ENCODE measurements at regions not wholly inside any gene's neighbourhood (a gene's known extent, or its start where the extent isn't known, plus 50 kb on each side); places are given as distances from the start of the nearest gene placed in this dataset.

DNA sequence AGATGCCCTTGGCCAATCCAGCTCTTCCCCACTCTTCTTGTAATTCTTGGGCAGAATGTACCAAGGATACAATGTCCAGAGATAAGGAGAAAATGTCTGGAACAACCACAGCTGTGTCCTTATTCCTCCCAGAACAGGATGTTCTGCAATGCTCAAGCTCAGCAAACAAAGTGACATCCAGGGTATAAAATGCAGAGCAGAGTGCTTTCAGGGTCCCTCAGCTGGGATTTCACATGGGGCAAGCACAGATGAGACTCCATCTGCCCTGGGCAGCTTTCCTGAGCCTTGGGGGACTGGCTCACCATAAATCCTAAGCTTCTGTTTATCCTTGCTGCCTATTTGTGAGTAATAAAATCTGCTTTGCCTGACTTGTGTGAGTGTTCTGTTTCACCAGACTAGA lies 127.4 kb downstream of the VAPA start:
- Histone ChIP-seq H3K23ac (ENCODE audit: low read length) (no peak overlapping the region), H3K18ac (ENCODE audit: low read length) (no peak overlapping the region), H3K56ac (ENCODE audit: low read length) (no peak overlapping the region)

DNA sequence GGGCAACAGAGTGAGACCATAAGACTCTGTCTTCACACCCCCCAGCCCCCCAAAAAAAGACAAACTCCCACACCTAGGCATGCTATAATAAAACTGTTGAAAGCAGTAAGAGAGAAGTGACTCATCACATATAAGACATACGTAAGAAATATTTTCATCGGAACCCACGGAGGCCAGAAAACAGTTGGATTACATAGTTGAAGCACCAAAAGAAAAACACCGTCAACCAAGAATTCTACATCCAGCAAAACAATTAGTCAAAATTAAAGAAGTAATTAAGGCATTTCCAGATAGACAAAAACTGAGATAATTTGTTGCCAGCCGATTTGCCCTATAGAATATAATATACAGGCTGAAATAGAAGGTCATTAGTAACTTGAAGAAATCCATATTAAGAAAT lies 128.7 kb downstream of the VAPA start:
- Histone ChIP-seq H3K18ac (ENCODE audit: low read length) (no peak overlapping the region), H2BK15ac (replicated peaks; ENCODE audit: low read depth) (no peak overlapping the region), H4K5ac (ENCODE audit: low read length) (no peak overlapping the region), H3K4me1 (ENCODE audit: control insufficient read depth, low read depth, low read length) (no peaks in the 10 kb centered on the region), H3K79me1 (ENCODE audit: low read length) (no peaks in the 10 kb centered on the region), H2AK5ac (ENCODE audit: low read length) (no peak overlapping the region), H3K79me2 (ENCODE audit: control insufficient read depth, insufficient read depth, low read length) (no peaks in the 10 kb centered on the region), H4K8ac (ENCODE audit: low read depth, low read length) (no peak overlapping the region), H3K56ac (ENCODE audit: low read length) (no peak overlapping the region), H2BK120ac (ENCODE audit: low read depth, low read length) (no peak overlapping the region), H2BK5ac (ENCODE audit: low read length) (no peak overlapping the region), H3K23ac (ENCODE audit: low read length) (no peak overlapping the region), H3K27ac (ENCODE audit: low read depth, low read length) (no peak overlapping the region), H3K4ac (ENCODE audit: low read depth, low read length) (no peak overlapping the region), H3K4me3 (ENCODE audit: low read length) (no peak overlapping the region), H3K36me3 (ENCODE audit: control insufficient read depth, insufficient read depth, low read length) (no peaks in the 10 kb centered on the region), H3K27me3 (ENCODE audit: insufficient read depth, low read length, poor library complexity) (no peaks in the 10 kb centered on the region), H3K4me2 (ENCODE audit: low read length) (no peak overlapping the region), H3K9ac (ENCODE audit: low read length) (no peak overlapping the region)
- no peak for DNase-seq
- WGBS (ENCODE audit: extremely low coverage, insufficient coverage, low lambda C conversion rate), result no CpG with 5 or more reads among the region's 5 CpGs

More for the DNA sequence above, 127.4 kb downstream of the VAPA start:
- no peaks in the 10 kb centered on the region for H3K27me3 ChIP-seq (ENCODE audit: insufficient read depth, low read length, poor library complexity)
- H3K4ac ChIP-seq (ENCODE audit: low read depth, low read length), result no peak overlapping the region
- H4K8ac ChIP-seq (ENCODE audit: low read depth, low read length), result no peak overlapping the region
- H3K4me3 ChIP-seq (ENCODE audit: low read length), result no peak overlapping the region
- no peak overlapping the region for H2BK120ac ChIP-seq (ENCODE audit: low read depth, low read length)
- H2BK5ac ChIP-seq (ENCODE audit: low read length), result no peak overlapping the region
- no peak overlapping the region for H3K27ac ChIP-seq (ENCODE audit: low read depth, low read length)
- no peak overlapping the region for H2BK15ac ChIP-seq (replicated peaks; ENCODE audit: low read depth)
- no peak overlapping the region for H3K9ac ChIP-seq (ENCODE audit: low read length)
- H3K36me3 ChIP-seq (ENCODE audit: control insufficient read depth, insufficient read depth, low read length), result no peaks in the 10 kb centered on the region
- H3K4me1 ChIP-seq (ENCODE audit: control insufficient read depth, low read depth, low read length), result no peaks in the 10 kb centered on the region
- H3K79me1 ChIP-seq (ENCODE audit: low read length), result no peaks in the 10 kb centered on the region
- no peaks in the 10 kb centered on the region for H3K79me2 ChIP-seq (ENCODE audit: control insufficient read depth, insufficient read depth, low read length)
- DNase-seq, result no peak
- H4K5ac ChIP-seq (ENCODE audit: low read length), result no peak overlapping the region
- no peak overlapping the region for H2AK5ac ChIP-seq (ENCODE audit: low read length)
- no peak overlapping the region for H3K4me2 ChIP-seq (ENCODE audit: low read length)

DNA sequence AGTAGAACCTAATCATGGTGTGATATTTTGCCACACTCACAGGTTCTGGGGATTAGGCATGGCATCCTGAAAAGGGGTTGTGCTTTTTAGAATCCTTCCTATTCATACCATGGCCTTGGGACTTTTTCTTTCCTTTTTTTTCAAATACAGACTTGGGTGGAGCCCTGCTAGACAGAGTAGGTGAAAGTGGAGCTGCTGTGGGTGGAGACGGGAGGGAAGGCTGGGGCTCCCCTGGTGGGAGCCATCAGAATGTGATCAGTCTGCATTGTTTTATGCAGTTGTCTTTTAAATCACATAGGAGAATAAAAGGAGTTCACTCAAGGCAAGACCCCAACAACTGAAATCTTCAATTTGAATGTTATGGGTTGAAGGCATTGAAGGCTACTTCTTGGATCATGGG lies 130.2 kb downstream of the VAPA start:
- H2BK15ac ChIP-seq (replicated peaks; ENCODE audit: low read depth), result no peak overlapping the region
- H2AK5ac ChIP-seq (ENCODE audit: low read length), result no peak overlapping the region
- H3K4me1 ChIP-seq (ENCODE audit: control insufficient read depth, low read depth, low read length), result no peaks in the 10 kb centered on the region
- no peak overlapping the region for H3K4me3 ChIP-seq (ENCODE audit: low read length)
- no peak overlapping the region for H3K23ac ChIP-seq (ENCODE audit: low read length)
- no peak overlapping the region for H3K18ac ChIP-seq (ENCODE audit: low read length)
- H3K4ac ChIP-seq (ENCODE audit: low read depth, low read length), result no peak overlapping the region
- H3K79me1 ChIP-seq (ENCODE audit: low read length), result no peaks in the 10 kb centered on the region
- no peak overlapping the region for H2BK120ac ChIP-seq (ENCODE audit: low read depth, low read length)
- WGBS (ENCODE audit: extremely low coverage, insufficient coverage, low lambda C conversion rate), result no CpG with 5 or more reads among the region's 1 CpG
- H4K5ac ChIP-seq (ENCODE audit: low read length), result no peak overlapping the region
- no peak overlapping the region for H4K8ac ChIP-seq (ENCODE audit: low read depth, low read length)
- no peaks in the 10 kb centered on the region for H3K79me2 ChIP-seq (ENCODE audit: control insufficient read depth, insufficient read depth, low read length)
- no peak overlapping the region for H3K27ac ChIP-seq (ENCODE audit: low read depth, low read length)
- no peak for DNase-seq
- no peaks in the 10 kb centered on the region for H3K36me3 ChIP-seq (ENCODE audit: control insufficient read depth, insufficient read depth, low read length)
- no peak overlapping the region for H3K9ac ChIP-seq (ENCODE audit: low read length)
- H2BK5ac ChIP-seq (ENCODE audit: low read length), result no peak overlapping the region
- no peak overlapping the region for H3K56ac ChIP-seq (ENCODE audit: low read length)
- no peaks in the 10 kb centered on the region for H3K27me3 ChIP-seq (ENCODE audit: insufficient read depth, low read length, poor library complexity)
- no peak overlapping the region for H3K4me2 ChIP-seq (ENCODE audit: low read length)

DNA sequence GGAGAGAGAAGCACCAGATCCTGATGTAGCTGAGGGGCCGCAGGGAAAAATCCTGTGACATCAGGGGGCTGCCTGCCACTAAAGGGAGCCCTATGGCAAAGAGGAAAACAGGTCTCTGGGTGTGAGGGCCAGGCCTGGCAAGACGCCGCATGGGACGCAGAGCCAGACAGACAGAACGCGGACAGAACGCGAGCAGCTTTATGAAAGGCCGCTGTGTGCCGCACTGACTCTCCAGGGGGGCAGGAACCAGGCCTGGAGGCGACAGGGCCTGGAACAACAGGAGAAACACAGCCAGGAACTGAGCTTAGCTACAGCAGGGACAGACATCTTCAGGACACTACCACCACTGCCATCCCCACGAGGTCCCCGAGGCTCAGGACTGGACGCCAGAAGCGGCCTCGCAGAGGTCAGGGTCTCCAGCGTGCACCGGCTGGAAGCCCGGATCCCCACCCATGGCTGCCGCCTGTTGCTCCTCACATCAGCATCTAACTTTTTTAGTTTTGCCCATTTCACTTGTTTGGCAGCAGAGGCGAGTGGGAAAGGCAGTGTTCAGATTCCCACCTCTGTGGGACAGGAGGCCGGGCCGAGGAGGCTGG lies 131.6 kb downstream of the VAPA start:
- H3K4me1 ChIP-seq (ENCODE audit: control insufficient read depth, low read depth, low read length), result no peaks in the 10 kb centered on the region
- no peak overlapping the region for H3K56ac ChIP-seq (ENCODE audit: low read length)
- no peak overlapping the region for H2BK5ac ChIP-seq (ENCODE audit: low read length)
- no peak overlapping the region for H3K4me3 ChIP-seq (ENCODE audit: low read length)
- no peak overlapping the region for H3K27ac ChIP-seq (ENCODE audit: low read depth, low read length)
- no peaks in the 10 kb centered on the region for H3K27me3 ChIP-seq (ENCODE audit: insufficient read depth, low read length, poor library complexity)
- DNase-seq, result no peak
- no peak overlapping the region for H3K4ac ChIP-seq (ENCODE audit: low read depth, low read length)
- no peak overlapping the region for H2AK5ac ChIP-seq (ENCODE audit: low read length)
- H3K79me2 ChIP-seq (ENCODE audit: control insufficient read depth, insufficient read depth, low read length), result no peaks in the 10 kb centered on the region
- H2BK15ac ChIP-seq (replicated peaks; ENCODE audit: low read depth), result no peak overlapping the region
- no peak overlapping the region for H2BK120ac ChIP-seq (ENCODE audit: low read depth, low read length)
- no peak overlapping the region for H4K5ac ChIP-seq (ENCODE audit: low read length)
- H3K18ac ChIP-seq (ENCODE audit: low read length), result no peak overlapping the region
- H3K9ac ChIP-seq (ENCODE audit: low read length), result no peak overlapping the region
- H3K23ac ChIP-seq (ENCODE audit: low read length), result no peak overlapping the region
- H3K4me2 ChIP-seq (ENCODE audit: low read length), result no peak overlapping the region
- H3K79me1 ChIP-seq (ENCODE audit: low read length), result no peaks in the 10 kb centered on the region
- no CpG with 5 or more reads among the region's 23 CpGs for WGBS (ENCODE audit: extremely low coverage, insufficient coverage, low lambda C conversion rate)
- no peak overlapping the region for H4K8ac ChIP-seq (ENCODE audit: low read depth, low read length)
- no peaks in the 10 kb centered on the region for H3K36me3 ChIP-seq (ENCODE audit: control insufficient read depth, insufficient read depth, low read length)

DNA sequence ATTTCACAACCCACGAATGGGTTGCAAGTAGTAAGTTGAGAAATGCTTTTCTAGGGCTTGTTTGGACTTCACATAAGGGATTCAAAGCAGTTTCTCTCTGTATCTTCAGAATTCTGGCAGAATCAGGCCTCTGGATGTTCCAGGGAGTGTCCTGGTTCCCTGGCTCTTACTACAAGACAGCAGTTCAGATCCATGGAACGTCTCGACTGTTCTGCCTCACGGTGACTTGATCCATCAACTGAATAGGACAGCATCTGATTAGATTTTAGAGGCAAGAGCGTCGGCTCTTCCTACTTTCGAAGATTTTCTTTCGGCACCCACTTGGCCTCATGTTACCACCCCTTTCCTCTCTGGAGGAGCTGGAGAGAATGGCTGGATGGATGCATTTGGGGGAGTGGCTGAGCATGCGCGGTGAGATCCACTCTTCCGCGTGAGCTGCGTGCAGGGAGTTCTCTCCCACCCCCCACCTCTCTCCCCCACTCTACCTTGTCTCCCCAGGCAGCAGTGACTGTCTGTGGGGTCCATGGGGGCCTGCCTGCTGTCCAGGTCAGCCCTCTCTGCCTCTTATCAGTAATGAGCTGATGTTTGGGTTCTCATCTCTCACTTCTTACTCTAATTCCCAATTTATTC lies 132.5 kb downstream of the VAPA start:
- no peaks in the 10 kb centered on the region for H3K36me3 ChIP-seq (ENCODE audit: control insufficient read depth, insufficient read depth, low read length)
- no peak overlapping the region for H2BK15ac ChIP-seq (replicated peaks; ENCODE audit: low read depth)
- no peak overlapping the region for H2BK120ac ChIP-seq (ENCODE audit: low read depth, low read length)
- no peaks in the 10 kb centered on the region for H3K79me1 ChIP-seq (ENCODE audit: low read length)
- DNase-seq, result no peak
- no peaks in the 10 kb centered on the region for H3K79me2 ChIP-seq (ENCODE audit: control insufficient read depth, insufficient read depth, low read length)
- H3K4me3 ChIP-seq (ENCODE audit: low read length), result no peak overlapping the region
- H3K56ac ChIP-seq (ENCODE audit: low read length), result no peak overlapping the region
- no peak overlapping the region for H2BK5ac ChIP-seq (ENCODE audit: low read length)
- H3K9ac ChIP-seq (ENCODE audit: low read length), result no peak overlapping the region
- no peak overlapping the region for H3K27ac ChIP-seq (ENCODE audit: low read depth, low read length)
- WGBS (ENCODE audit: extremely low coverage, insufficient coverage, low lambda C conversion rate), result no CpG with 5 or more reads among the region's 13 CpGs
- H3K4me2 ChIP-seq (ENCODE audit: low read length), result no peak overlapping the region
- H3K4ac ChIP-seq (ENCODE audit: low read depth, low read length), result no peak overlapping the region
- H3K27me3 ChIP-seq (ENCODE audit: insufficient read depth, low read length, poor library complexity), result no peaks in the 10 kb centered on the region
- no peak overlapping the region for H4K8ac ChIP-seq (ENCODE audit: low read depth, low read length)
- no peak overlapping the region for H4K5ac ChIP-seq (ENCODE audit: low read length)
- no peaks in the 10 kb centered on the region for H3K4me1 ChIP-seq (ENCODE audit: control insufficient read depth, low read depth, low read length)
- no peak overlapping the region for H3K23ac ChIP-seq (ENCODE audit: low read length)
- no peak overlapping the region for H3K18ac ChIP-seq (ENCODE audit: low read length)
- no peak overlapping the region for H2AK5ac ChIP-seq (ENCODE audit: low read length)

DNA sequence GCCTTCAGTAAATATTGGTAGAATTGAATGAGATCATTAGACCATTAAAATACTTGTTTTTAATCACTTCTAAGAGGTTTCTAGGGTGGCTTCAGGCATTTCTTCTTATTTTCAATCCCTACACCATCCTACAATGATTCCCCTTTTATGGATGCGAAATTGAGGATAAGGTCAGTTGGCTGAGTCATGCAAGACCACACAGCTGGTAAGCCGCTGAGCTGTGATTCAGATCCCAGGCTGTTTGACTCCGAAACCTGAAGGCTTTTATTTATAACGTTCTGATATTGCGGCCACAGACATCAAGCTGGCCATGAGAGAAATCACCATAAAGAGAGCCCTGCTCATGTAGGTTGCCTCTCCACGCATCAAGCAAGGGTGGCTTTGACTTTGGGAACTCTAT lies 133.4 kb downstream of the VAPA start:
- Histone ChIP-seq H3K79me1 (ENCODE audit: low read length) (no peaks in the 10 kb centered on the region), H4K8ac (ENCODE audit: low read depth, low read length) (no peak overlapping the region), H3K4me3 (ENCODE audit: low read length) (no peak overlapping the region), H3K27ac (ENCODE audit: low read depth, low read length) (no peak overlapping the region), H2BK15ac (replicated peaks; ENCODE audit: low read depth) (no peak overlapping the region), H3K4me2 (ENCODE audit: low read length) (no peak overlapping the region), H2BK120ac (ENCODE audit: low read depth, low read length) (no peak overlapping the region), H4K5ac (ENCODE audit: low read length) (no peak overlapping the region), H2BK5ac (ENCODE audit: low read length) (no peak overlapping the region), H3K36me3 (ENCODE audit: control insufficient read depth, insufficient read depth, low read length) (no peaks in the 10 kb centered on the region), H3K18ac (ENCODE audit: low read length) (no peak overlapping the region), H3K4ac (ENCODE audit: low read depth, low read length) (no peak overlapping the region), H3K27me3 (ENCODE audit: insufficient read depth, low read length, poor library complexity) (no peaks in the 10 kb centered on the region), H3K79me2 (ENCODE audit: control insufficient read depth, insufficient read depth, low read length) (no peaks in the 10 kb centered on the region), H3K4me1 (ENCODE audit: control insufficient read depth, low read depth, low read length) (no peaks in the 10 kb centered on the region), H3K56ac (ENCODE audit: low read length) (no peak overlapping the region), H3K23ac (ENCODE audit: low read length) (no peak overlapping the region), H3K9ac (ENCODE audit: low read length) (no peak overlapping the region), H2AK5ac (ENCODE audit: low read length) (no peak overlapping the region)
- DNase-seq, result no peak
- no CpG with 5 or more reads among the region's 6 CpGs for WGBS (ENCODE audit: extremely low coverage, insufficient coverage, low lambda C conversion rate)

Data from mesendoderm (in vitro differentiated cells).